ENCODE measurements at regions not wholly inside any gene's neighbourhood (a gene's known extent, or its start where the extent isn't known, plus 50 kb on each side); places are given as distances from the start of the nearest gene placed in this dataset.

DNA sequence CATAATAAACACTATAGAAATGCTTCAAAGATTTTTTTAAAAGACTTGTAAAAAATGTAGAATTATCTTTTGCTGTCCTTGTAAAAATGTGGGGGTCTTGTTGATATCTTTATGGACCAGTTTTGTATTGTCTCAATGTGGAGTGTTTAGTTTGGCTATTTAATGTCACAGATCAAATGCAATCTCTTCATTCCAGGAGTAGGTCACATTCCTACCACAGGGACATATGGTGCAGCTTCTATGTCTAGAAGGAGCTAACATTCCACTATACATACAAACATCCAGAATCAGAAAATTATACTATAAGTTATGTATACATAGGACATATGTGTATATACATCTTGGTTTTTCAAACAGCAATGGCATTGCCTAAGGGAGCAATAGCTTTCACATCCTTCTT, 345.7 kb downstream of the BMP4 start:
- ChIA-PET POLR2A (no interaction called here), CTCF (no interaction called here)
- no peak overlapping the region for H3K27ac Mint-ChIP-seq
- H3K9me3 Mint-ChIP-seq = no peaks in the 10 kb centered on the region
- no peak for DNase-seq
- no peak overlapping the region for H3K4me3 Mint-ChIP-seq
- no peaks in the 10 kb centered on the region for H3K36me3 Mint-ChIP-seq (ENCODE audit: low read depth)
- H3K4me1 Mint-ChIP-seq = no peaks in the 10 kb centered on the region
- no peaks in the 10 kb centered on the region for H3K27me3 Mint-ChIP-seq

GRCh38 chr14:53609009-53609408, 347.6 kb downstream of the BMP4 start:
- H3K9me3 Mint-ChIP-seq = no peaks in the 10 kb centered on the region
- H3K27ac Mint-ChIP-seq = no peak overlapping the region
- H3K27me3 Mint-ChIP-seq = no peaks in the 10 kb centered on the region
- H3K36me3 Mint-ChIP-seq (ENCODE audit: low read depth) = no peaks in the 10 kb centered on the region
- no peaks in the 10 kb centered on the region for H3K4me1 Mint-ChIP-seq
- POLR2A ChIA-PET = no interaction called here
- no peak for DNase-seq
- no peak overlapping the region for H3K4me3 Mint-ChIP-seq
- CTCF ChIA-PET = no interaction called here

GRCh38 chr14:53608369-53608768, 348.3 kb downstream of the BMP4 start:
- DNase-seq = no peak
- H3K27ac Mint-ChIP-seq = no peak overlapping the region
- H3K4me3 Mint-ChIP-seq = no peak overlapping the region
- no peaks in the 10 kb centered on the region for H3K27me3 Mint-ChIP-seq
- CTCF ChIA-PET = no interaction called here
- H3K4me1 Mint-ChIP-seq = no peaks in the 10 kb centered on the region
- POLR2A ChIA-PET = no interaction called here
- no peaks in the 10 kb centered on the region for H3K36me3 Mint-ChIP-seq (ENCODE audit: low read depth)
- no peaks in the 10 kb centered on the region for H3K9me3 Mint-ChIP-seq

DNA sequence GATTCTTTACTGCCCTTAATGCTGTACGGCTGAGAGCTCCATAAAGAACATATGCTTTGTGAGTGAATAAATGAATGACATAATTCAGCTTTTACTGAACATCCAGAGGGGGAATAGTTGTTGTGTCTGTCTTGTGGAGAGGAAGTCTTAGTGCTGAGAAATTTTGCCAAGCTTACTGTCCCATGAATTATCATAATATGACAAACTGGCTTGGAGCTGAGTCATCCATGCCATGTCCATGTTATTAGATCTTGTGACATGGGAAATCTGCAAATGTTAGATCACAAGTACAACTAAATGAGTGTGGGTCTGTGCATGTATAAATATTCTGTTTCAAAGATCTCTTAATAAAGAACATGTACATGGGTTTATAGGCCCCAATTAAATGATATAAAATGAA, 350.4 kb downstream of the BMP4 start:
- no peak for DNase-seq
- CTCF ChIA-PET = no interaction called here
- no peaks in the 10 kb centered on the region for H3K4me1 Mint-ChIP-seq
- peaks cover 2% of the 10 kb centered on the region for H3K9me3 Mint-ChIP-seq
- no peaks in the 10 kb centered on the region for H3K27me3 Mint-ChIP-seq
- no peaks in the 10 kb centered on the region for H3K36me3 Mint-ChIP-seq (ENCODE audit: low read depth)
- no peak overlapping the region for H3K27ac Mint-ChIP-seq
- POLR2A ChIA-PET = no interaction called here
- no peak overlapping the region for H3K4me3 Mint-ChIP-seq

GRCh38 chr14:53605562-53605961, 351.1 kb downstream of the BMP4 start:
- POLR2A ChIA-PET = no interaction called here
- Mint-ChIP-seq H3K4me1 (no peaks in the 10 kb centered on the region), H3K27me3 (no peaks in the 10 kb centered on the region), H3K9me3 (peaks cover 2% of the 10 kb centered on the region), H3K36me3 (ENCODE audit: low read depth) (no peaks in the 10 kb centered on the region), H3K27ac (no peak overlapping the region), H3K4me3 (no peak overlapping the region)
- no peak for DNase-seq
- CTCF ChIA-PET = no interaction called here

DNA sequence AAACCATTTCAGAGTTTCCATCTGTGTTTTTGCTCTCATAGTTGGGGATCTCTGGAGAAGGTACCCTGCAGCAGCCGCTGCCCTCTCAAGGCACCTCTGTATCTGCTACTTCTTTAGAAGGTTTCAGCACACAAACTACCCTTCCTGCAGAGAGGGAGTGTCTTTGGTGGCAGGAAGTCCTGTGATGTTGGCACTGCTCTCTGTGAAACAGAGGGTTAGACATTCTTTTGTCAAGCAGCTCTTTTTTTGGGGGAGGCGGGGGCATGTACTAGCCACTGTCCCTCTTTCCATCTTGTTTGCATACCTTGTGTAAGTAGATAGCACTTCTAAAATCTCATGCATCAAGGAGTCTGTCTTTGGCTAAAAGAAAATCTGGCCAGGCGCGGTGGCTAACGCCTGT, 352.6 kb downstream of the BMP4 start:
- H3K9me3 Mint-ChIP-seq = peaks cover 2% of the 10 kb centered on the region
- no peaks in the 10 kb centered on the region for H3K36me3 Mint-ChIP-seq (ENCODE audit: low read depth)
- no peak overlapping the region for H3K4me3 Mint-ChIP-seq
- ChIA-PET POLR2A (no interaction called here), CTCF (no interaction called here)
- DNase-seq = no peak
- no peak overlapping the region for H3K27ac Mint-ChIP-seq
- H3K27me3 Mint-ChIP-seq = no peaks in the 10 kb centered on the region
- H3K4me1 Mint-ChIP-seq = no peaks in the 10 kb centered on the region

- CTCF ChIA-PET = no interaction called here
- H3K9me3 Mint-ChIP-seq = peaks cover 2% of the 10 kb centered on the region
- POLR2A ChIA-PET = interaction anchor here (0.6 kb wide), 1 partner anchor 213 kb away, joined by 3 read pairs; no protein-coding TSS in a partner anchor
Measured at GRCh38 chr14:53601409-53601808, 355.2 kb downstream of the BMP4 start.

GRCh38 chr14:53599221-53599945, 357.2 kb downstream of the BMP4 start:
- H3K27me3 Mint-ChIP-seq = no peaks in the 10 kb centered on the region
- no peak overlapping the region for H3K4me3 Mint-ChIP-seq
- H3K27ac Mint-ChIP-seq = no peak overlapping the region
- ChIA-PET POLR2A (no interaction called here), CTCF (no interaction called here)
- no peaks in the 10 kb centered on the region for H3K36me3 Mint-ChIP-seq (ENCODE audit: low read depth)
- no peak for DNase-seq
- H3K9me3 Mint-ChIP-seq = peaks cover 2% of the 10 kb centered on the region
- no peaks in the 10 kb centered on the region for H3K4me1 Mint-ChIP-seq

More at GRCh38 chr14:53601409-53601808, 355.2 kb downstream of the BMP4 start:
- no peaks in the 10 kb centered on the region for H3K4me1 Mint-ChIP-seq
- H3K4me3 Mint-ChIP-seq = no peak overlapping the region
- H3K36me3 Mint-ChIP-seq (ENCODE audit: low read depth) = no peaks in the 10 kb centered on the region
- no peaks in the 10 kb centered on the region for H3K27me3 Mint-ChIP-seq
- DNase-seq = no peak
- H3K27ac Mint-ChIP-seq = no peak overlapping the region

DNA sequence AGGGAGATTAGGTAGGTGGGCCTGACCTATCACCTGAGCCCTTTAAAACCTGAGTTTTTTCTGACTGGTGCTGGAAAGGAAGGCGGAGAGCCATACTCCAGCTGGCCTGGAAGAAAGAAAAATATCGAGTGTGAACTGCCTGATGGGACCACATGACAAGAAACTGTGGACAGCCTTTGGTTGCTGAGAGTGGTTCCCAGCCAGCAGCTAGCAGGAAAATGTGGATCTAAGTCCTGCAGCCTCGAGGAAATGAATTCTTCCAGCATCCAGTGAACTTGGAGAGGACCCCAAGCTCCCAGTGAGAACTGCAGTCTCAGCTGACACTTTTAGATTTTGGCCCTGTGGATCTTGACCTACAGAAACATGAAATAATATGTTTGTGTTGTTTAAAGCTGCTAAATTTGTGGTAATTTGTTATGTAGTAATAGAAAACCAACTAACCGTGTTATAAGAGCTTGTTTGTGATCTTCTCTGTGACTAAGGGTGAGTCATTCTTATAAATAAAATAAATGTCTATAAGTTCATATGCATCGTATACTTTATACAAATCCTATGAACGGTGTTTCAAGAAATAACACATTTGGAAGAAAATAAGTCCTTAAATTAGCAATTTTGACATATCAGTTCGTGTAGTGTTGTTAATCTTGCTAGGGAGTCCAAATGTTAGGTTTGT, 359.6 kb downstream of the BMP4 start:
- DNase-seq = no peak
- CTCF ChIA-PET = no interaction called here
- POLR2A ChIA-PET = no interaction called here
- Mint-ChIP-seq H3K4me3 (no peak overlapping the region), H3K27ac (no peak overlapping the region), H3K4me1 (no peaks in the 10 kb centered on the region), H3K9me3 (no peaks in the 10 kb centered on the region), H3K36me3 (ENCODE audit: low read depth) (no peaks in the 10 kb centered on the region), H3K27me3 (no peaks in the 10 kb centered on the region)

DNA sequence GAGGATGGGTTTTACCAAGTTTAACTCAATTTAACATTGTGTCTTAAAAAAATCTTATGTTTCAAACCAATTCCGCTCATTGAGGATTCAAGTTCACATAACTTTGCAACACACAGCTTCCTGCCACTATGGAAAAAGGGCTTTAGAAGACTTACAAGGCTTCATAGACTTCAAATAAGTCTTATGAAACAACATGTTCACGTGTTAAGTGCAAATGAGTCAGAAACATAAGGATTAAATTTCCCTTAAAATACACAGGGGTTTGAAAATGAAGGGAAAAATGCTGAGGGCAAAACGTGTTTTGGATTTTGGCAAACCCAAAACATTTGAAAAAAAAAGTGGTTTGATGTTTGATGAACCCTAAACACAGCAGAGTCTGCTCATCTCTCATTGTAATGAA, 364.8 kb downstream of the BMP4 start:
- Mint-ChIP-seq H3K4me3 (no peak overlapping the region), H3K27me3 (no peaks in the 10 kb centered on the region), H3K27ac (no peak overlapping the region), H3K4me1 (no peaks in the 10 kb centered on the region), H3K9me3 (peaks cover 2% of the 10 kb centered on the region), H3K36me3 (ENCODE audit: low read depth) (no peaks in the 10 kb centered on the region)
- DNase-seq = no peak
- ChIA-PET POLR2A (no interaction called here), CTCF (no interaction called here)

DNA sequence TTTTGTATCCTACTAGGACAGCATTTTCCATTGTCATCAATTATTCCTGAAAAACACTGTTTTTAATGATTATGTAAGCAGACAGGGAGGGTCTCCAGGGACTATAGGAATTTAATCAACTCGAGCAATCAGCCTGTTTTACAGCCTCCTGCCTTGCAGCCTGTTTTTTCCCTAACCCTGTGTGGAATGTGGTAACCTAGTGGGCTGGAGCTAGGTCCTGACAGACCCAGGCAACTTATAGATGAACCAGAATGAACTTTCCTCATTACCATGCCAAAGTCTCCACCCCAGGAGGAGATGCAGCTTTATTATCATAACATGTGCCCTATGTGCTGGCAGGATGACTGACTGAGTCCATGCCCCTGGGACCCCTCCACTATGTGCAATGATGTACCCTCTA, 375.1 kb downstream of the BMP4 start:
- no peak for DNase-seq
- Mint-ChIP-seq H3K4me3 (no peak overlapping the region), H3K27ac (no peak overlapping the region), H3K4me1 (no peaks in the 10 kb centered on the region), H3K27me3 (no peaks in the 10 kb centered on the region), H3K36me3 (ENCODE audit: low read depth) (no peaks in the 10 kb centered on the region), H3K9me3 (peaks cover 3% of the 10 kb centered on the region)
- CTCF ChIA-PET = no interaction called here
- POLR2A ChIA-PET = no interaction called here

DNA sequence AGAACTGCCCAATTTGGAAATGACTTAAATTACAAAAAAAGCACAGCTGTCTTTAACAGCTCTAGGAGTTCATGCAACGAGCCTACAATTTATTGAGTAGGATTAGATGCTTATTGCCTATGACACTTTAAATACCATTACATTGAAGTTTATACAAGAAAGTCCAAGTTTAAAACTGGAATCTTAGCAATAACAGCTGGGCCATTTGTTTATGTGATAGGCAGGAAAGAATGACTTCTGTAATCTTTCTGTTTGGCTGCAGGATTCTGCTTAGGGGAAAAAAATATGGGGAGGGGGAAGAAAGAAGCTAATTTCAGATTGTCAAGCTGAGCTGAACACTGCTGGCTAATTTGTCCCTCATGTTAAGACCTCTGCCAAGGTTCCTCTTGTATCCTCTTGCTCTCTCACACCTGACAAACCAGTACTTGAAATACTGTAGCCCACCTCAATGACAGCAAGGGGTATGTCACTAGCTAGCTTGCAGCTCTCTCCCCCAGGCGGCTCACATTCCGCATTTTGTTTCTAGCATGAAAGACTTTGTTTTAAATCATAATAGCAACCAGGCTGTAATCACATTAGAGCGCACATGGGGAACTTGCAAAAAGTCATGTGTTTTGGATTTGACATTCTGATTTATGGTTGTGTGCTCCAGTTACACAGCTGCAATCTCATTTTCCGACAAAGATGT, 384.8 kb downstream of the BMP4 start:
- H3K27ac Mint-ChIP-seq = no peak overlapping the region
- ChIA-PET CTCF (no interaction called here), POLR2A (no interaction called here)
- H3K4me3 Mint-ChIP-seq = no peak overlapping the region
- no peaks in the 10 kb centered on the region for H3K4me1 Mint-ChIP-seq
- DNase-seq = no peak
- H3K36me3 Mint-ChIP-seq (ENCODE audit: low read depth) = no peaks in the 10 kb centered on the region
- H3K27me3 Mint-ChIP-seq = peaks cover 4% of the 10 kb centered on the region
- H3K9me3 Mint-ChIP-seq = peaks cover 3% of the 10 kb centered on the region

GRCh38 chr14:53570411-53571387, 385.9 kb downstream of the BMP4 start:
- CTCF ChIA-PET = no interaction called here
- H3K4me3 Mint-ChIP-seq = no peak overlapping the region
- H3K4me1 Mint-ChIP-seq = no peaks in the 10 kb centered on the region

More at GRCh38 chr14:53570411-53571387, 385.9 kb downstream of the BMP4 start:
- DNase-seq = no peak
- POLR2A ChIA-PET = no interaction called here
- Mint-ChIP-seq H3K27ac (no peak overlapping the region), H3K9me3 (peaks cover 2% of the 10 kb centered on the region), H3K36me3 (ENCODE audit: low read depth) (no peaks in the 10 kb centered on the region), H3K27me3 (peaks cover 4% of the 10 kb centered on the region)
